OCI-LY7 (cell line): ENCODE measurements at regions not wholly inside any gene's neighbourhood (a gene's known extent, or its start where the extent isn't known, plus 50 kb on each side); places are given as distances from the start of the nearest gene placed in this dataset.

Source experiments
- CTCF ChIP-seq: fragments of 200-600 bp; sonication (generic); conservative IDR thresholded peaks from 2 replicates; pipeline ENCODE4 v1.5.1; 2014; ENCODE audit warnings: mild to moderate bottlenecking, antibody characterized with exemption, low read length, moderate library complexity, mixed read lengths
- EZH2phosphoT487 ChIP-seq: fragments of 200-600 bp; sonication (generic); IDR thresholded peaks from 2 replicates; pipeline ENCODE4 v1.6.1; 2018; ENCODE audit warnings: low read depth, borderline replicate concordance, mild to moderate bottlenecking, mixed run types, antibody characterized with exemption, low read length, moderate library complexity, mixed read lengths

GRCh38 chr12:106001837-106002218, 136.9 kb downstream of the NUAK1 start:
- TF ChIP-seq CTCF (no peak), EZH2phosphoT487 (no peak)
